ENCODE measurements at regions not wholly inside any gene's neighbourhood (a gene's known extent, or its start where the extent isn't known, plus 50 kb on each side); places are given as distances from the start of the nearest gene placed in this dataset.

- TF ChIP-seq CTCF (IDR thresholded peaks at IDR 0.05) (no peak), POLR2AphosphoS5 (IDR thresholded peaks at IDR 0.05; ENCODE audit: insufficient read depth in 1 of 2, low read depth in 1 of 2) (no peak)
Observed at GRCh38 chr7:159306012-159306411, 161.3 kb upstream of the VIPR2 start.

All from vagina (tissue), 2 donors.